PC-3 (cell line): ENCODE measurements at regions not wholly inside any gene's neighbourhood (a gene's known extent, or its start where the extent isn't known, plus 50 kb on each side); places are given as distances from the start of the nearest gene placed in this dataset.

Experiments
- ATAC-seq: fragments of 200-7000 bp; cut with Tn5 transposase; 2 replicates; pipeline ENCODE4 v1.9.1; 2020; ENCODE audit warnings: mild to moderate bottlenecking, moderate library complexity
- BruUV-seq: library from RNA; stranded (reverse); fragments of 400-500 nt; replicated peaks from 2 replicates; lab custom pipeline; 2021; lab: Mats Ljungman, UMichigan
- CTCF ChIA-PET: fragments of 300-600 bp; sonication (Branson Sonifier 250); formaldehyde crosslinking; loops from one replicate; lab custom pipeline; 2022; ENCODE audit warnings: antibody characterized with exemption; lab: Charles Lee
- POLR2A ChIA-PET: fragments of 300-600 bp; sonication (Branson Sonifier 250); formaldehyde crosslinking; loops from one replicate; lab custom pipeline; 2022; ENCODE audit warnings: antibody characterized with exemption; ENCODE audit not compliant: unreplicated experiment; lab: Charles Lee
- DNase-seq: peaks from one replicate; pipeline ENCODE4 v3.0.0-alpha.2; 2015
- H2AFZ ChIP-seq: fragments of 300-600 bp; sonication (generic); 2 replicates; pipeline ENCODE4 v1.6.0; 2016; ENCODE audit warnings: antibody characterized with exemption, low read length
- H3F3A ChIP-seq: fragments of 300-600 bp; sonication (generic); one replicate; pipeline ENCODE4 v1.6.0; 2017; ENCODE audit warnings: antibody characterized with exemption, low read length, control low read depth, mild to moderate bottlenecking; ENCODE audit not compliant: unreplicated experiment
- H3K27ac ChIP-seq: fragments of 300-600 bp; sonication (generic); 2 replicates; pipeline ENCODE4 v1.5.1; 2016; ENCODE audit warnings: mild to moderate bottlenecking, low read length
- H3K27me3 ChIP-seq: fragments of 300-600 bp; sonication (generic); 2 replicates; pipeline ENCODE4 v1.6.1; 2016; ENCODE audit warnings: low read length, mixed read lengths
- H3K36me3 ChIP-seq: fragments of 300-600 bp; sonication (generic); 2 replicates; pipeline ENCODE4 v1.6.1; 2016; ENCODE audit warnings: low read depth, mixed run types, low read length, mixed read lengths
- H3K4me1 ChIP-seq: fragments of 300-600 bp; sonication (generic); 2 replicates; pipeline ENCODE4 v1.5.1; 2016; ENCODE audit warnings: low read length; ENCODE audit not compliant: insufficient read depth
- H3K4me2 ChIP-seq: fragments of 300-600 bp; sonication (generic); 2 replicates; pipeline ENCODE4 v1.6.0; 2016; ENCODE audit warnings: low read length
- H3K4me3 ChIP-seq: fragments of 300-600 bp; sonication (generic); 2 replicates; pipeline ENCODE4 v1.5.1; 2016; ENCODE audit warnings: mild to moderate bottlenecking, low read length, mixed read lengths
- H3K79me2 ChIP-seq: fragments of 300-600 bp; sonication (generic); 2 replicates; pipeline ENCODE4 v1.6.1; 2017; ENCODE audit warnings: low read length, mixed read lengths
- H3K9ac ChIP-seq: fragments of 300-600 bp; sonication (generic); 2 replicates; pipeline ENCODE4 v1.6.0; 2016; ENCODE audit warnings: mild to moderate bottlenecking, low read length
- H3K9me2 ChIP-seq: fragments of 300-600 bp; sonication (generic); replicated peaks from 2 replicates; pipeline ENCODE4 v1.6.1; 2016; ENCODE audit warnings: mixed run types, low read length, mixed read lengths
- H3K9me3 ChIP-seq: fragments of 300-600 bp; sonication (generic); 2 replicates; pipeline ENCODE4 v1.6.1; 2016; ENCODE audit warnings: low read length, mixed read lengths
- H4K20me1 ChIP-seq: fragments of 300-600 bp; sonication (generic); 2 replicates; pipeline ENCODE4 v1.6.1; 2016; ENCODE audit warnings: low read length, mixed read lengths
- CTCF ChIP-seq: fragments of 300-600 bp; sonication (generic); conservative IDR thresholded peaks from 2 replicates; pipeline ENCODE4 v1.5.1; 2017; ENCODE audit warnings: antibody characterized with exemption, low read depth, mild to moderate bottlenecking, low read length
- EZH2 ChIP-seq: fragments of 300-600 bp; sonication (generic); IDR thresholded peaks from one replicate; pipeline ENCODE4 v1.6.1; 2017; ENCODE audit warnings: antibody characterized with exemption, mild to moderate bottlenecking, low read length; ENCODE audit not compliant: unreplicated experiment
- EZH2phosphoT487 ChIP-seq: fragments of 300-600 bp; sonication (generic); IDR thresholded peaks from 2 replicates; pipeline ENCODE4 v1.6.1; 2018; ENCODE audit warnings: mild to moderate bottlenecking, antibody characterized with exemption, low read length, borderline replicate concordance
- intact Hi-C: fragments of 100-400 bp; cut with micrococcal nuclease; formaldehyde crosslinking; loops from 2 replicates; pipeline ENCODE4 v1.9.0; 2023

DNA sequence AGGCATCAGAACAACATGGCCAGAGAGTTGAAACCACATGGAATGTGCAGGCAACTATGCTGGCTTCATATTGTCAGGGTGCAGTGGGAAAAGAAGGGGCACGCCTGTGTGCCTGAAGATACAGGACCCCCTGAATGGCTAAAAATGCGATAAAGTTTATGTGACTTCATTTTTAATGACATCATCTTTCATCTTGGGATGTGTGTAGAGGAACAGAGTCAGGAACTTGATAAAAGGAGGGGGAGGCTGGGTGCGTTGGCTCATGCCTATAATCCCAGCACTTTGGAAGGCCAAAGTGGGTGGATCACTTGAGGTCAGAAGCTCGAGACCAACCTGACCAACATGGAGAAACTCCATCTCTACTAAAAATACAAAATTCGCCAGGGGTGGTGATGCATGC is 872.6 kb downstream of the TDRD15 start:
- Histone ChIP-seq H3K27ac (no peak overlapping the region), H3K36me3 (no peaks in the 10 kb centered on the region), H4K20me1 (no peaks in the 10 kb centered on the region), H3K9ac (no peak overlapping the region), H3K79me2 (no peaks in the 10 kb centered on the region), H3K9me2 (no peaks in the 10 kb centered on the region), H3K4me1 (no peaks in the 10 kb centered on the region), H3F3A (no peaks in the 10 kb centered on the region), H2AFZ (no peak overlapping the region), H3K9me3 (0 out of 2 replicates have a peak, but pooled peaks cover 19% of the 10 kb centered on the region), H3K4me3 (no peak overlapping the region), H3K27me3 (no peaks in the 10 kb centered on the region), H3K4me2 (no peak overlapping the region)
- TF ChIP-seq CTCF = no peak
- no peak for TF ChIP-seq EZH2
- TF ChIP-seq EZH2phosphoT487 = no peak
- ChIA-PET CTCF (no interaction called here), POLR2A (no interaction called here)
- DNase-seq = no peak
- no TSS peak for BruUV-seq
- intact Hi-C loops = no loop called here
- no peak for ATAC-seq

GRCh38 chr2:21999522-21999921 is 875.8 kb downstream of the TDRD15 start:
- ChIA-PET CTCF (no interaction called here), POLR2A (no interaction called here)
- Histone ChIP-seq H3K27me3 (no peaks in the 10 kb centered on the region), H3K27ac (no peak overlapping the region), H2AFZ (no peak overlapping the region), H3K36me3 (no peaks in the 10 kb centered on the region), H3K9me3 (peaks cover 22% of the 10 kb centered on the region), H3K4me1 (no peaks in the 10 kb centered on the region), H3K9ac (no peak overlapping the region), H3K79me2 (no peaks in the 10 kb centered on the region), H3K4me2 (no peak overlapping the region), H3K9me2 (no peaks in the 10 kb centered on the region), H3K4me3 (no peak overlapping the region), H3F3A (no peaks in the 10 kb centered on the region), H4K20me1 (no peaks in the 10 kb centered on the region)
- no peak for DNase-seq
- intact Hi-C loops = no loop called here
- TF ChIP-seq EZH2phosphoT487 (no peak), EZH2 (no peak), CTCF (no peak)
- no peak for ATAC-seq
- BruUV-seq = no TSS peak

- Histone ChIP-seq H3K4me2 (no peak overlapping the region), H3K36me3 (no peaks in the 10 kb centered on the region), H3K27ac (no peak overlapping the region), H3K79me2 (no peaks in the 10 kb centered on the region), H3K9me2 (no peaks in the 10 kb centered on the region), H2AFZ (no peak overlapping the region), H4K20me1 (no peaks in the 10 kb centered on the region), H3K4me1 (no peaks in the 10 kb centered on the region), H3K27me3 (no peaks in the 10 kb centered on the region), H3F3A (no peaks in the 10 kb centered on the region), H3K9me3 (peaks cover 25% of the 10 kb centered on the region), H3K4me3 (no peak overlapping the region), H3K9ac (no peak overlapping the region)
- ChIA-PET POLR2A (no interaction called here), CTCF (no interaction called here)
- no TSS peak for BruUV-seq
- TF ChIP-seq CTCF (no peak), EZH2 (no peak), EZH2phosphoT487 (no peak)
- intact Hi-C loops = no loop called here
- no peak for ATAC-seq
- no peak for DNase-seq
These were observed 878.3 kb downstream of the TDRD15 start for GRCh38 chr2:22002066-22002465.
